Effector memory CD4-positive, alpha-beta T cell (primary cell): ENCODE measurements at regions not wholly inside any gene's neighbourhood (a gene's known extent, or its start where the extent isn't known, plus 50 kb on each side); places are given as distances from the start of the nearest gene placed in this dataset.

ENCODE experiments used
- DNase-seq, 3 donors: peaks; one replicate each; pipeline ENCODE4 v3.0.0-alpha.2; 2020
- H3K27ac ChIP-seq: 2 replicates; pipeline ENCODE4 v1.7.0; 2013; ENCODE audit warnings: mild to moderate bottlenecking, low read length, moderate library complexity; ENCODE audit not compliant: insufficient read depth, poor library complexity, severe bottlenecking
- H3K27me3 ChIP-seq: replicated peaks from 2 replicates; pipeline ENCODE4 v1.7.0; 2013; ENCODE audit warnings: mild to moderate bottlenecking, low read length; ENCODE audit not compliant: insufficient read depth, control insufficient read depth, poor library complexity, severe bottlenecking
- H3K36me3 ChIP-seq: 2 replicates; pipeline ENCODE4 v1.7.0; 2013; ENCODE audit warnings: mild to moderate bottlenecking, low read length, moderate library complexity; ENCODE audit not compliant: control insufficient read depth, insufficient read depth
- H3K4me1 ChIP-seq: 2 replicates; pipeline ENCODE4 v1.7.0; 2013; ENCODE audit warnings: low read length, mild to moderate bottlenecking; ENCODE audit not compliant: control insufficient read depth, insufficient read depth, poor library complexity, severe bottlenecking
- H3K4me3 ChIP-seq: 2 replicates; pipeline ENCODE4 v1.7.0; 2013; ENCODE audit warnings: low read length, low read depth, mild to moderate bottlenecking; ENCODE audit not compliant: insufficient read depth, poor library complexity, severe bottlenecking
- H3K9me3 ChIP-seq: 2 replicates; pipeline ENCODE4 v1.7.0; 2013; ENCODE audit warnings: mild to moderate bottlenecking, low read length, moderate library complexity; ENCODE audit not compliant: control insufficient read depth

GRCh38 chr15:62854420-62855084 lies 188.0 kb upstream of the TPM1 start:
- no peaks in the 10 kb centered on the region for H3K4me1 ChIP-seq
- no peaks in the 10 kb centered on the region for H3K27me3 ChIP-seq
- DNase-seq = no peak
- H3K4me3 ChIP-seq = no peak overlapping the region
- no peak overlapping the region for H3K27ac ChIP-seq
- H3K36me3 ChIP-seq = no peaks in the 10 kb centered on the region
- H3K9me3 ChIP-seq = no peaks in the 10 kb centered on the region

GRCh38 chr15:62855085-62855476 lies 187.5 kb upstream of the TPM1 start:
- H3K4me3 ChIP-seq = no peak overlapping the region
- no peak for DNase-seq
- H3K27me3 ChIP-seq = no peaks in the 10 kb centered on the region
- no peaks in the 10 kb centered on the region for H3K9me3 ChIP-seq
- no peak overlapping the region for H3K27ac ChIP-seq
- H3K4me1 ChIP-seq = no peaks in the 10 kb centered on the region
- H3K36me3 ChIP-seq = no peaks in the 10 kb centered on the region

- no peaks in the 10 kb centered on the region for H3K27me3 ChIP-seq
- H3K9me3 ChIP-seq = no peaks in the 10 kb centered on the region
- no peaks in the 10 kb centered on the region for H3K36me3 ChIP-seq
- H3K27ac ChIP-seq = no peak overlapping the region
- no peak for DNase-seq
- no peak overlapping the region for H3K4me3 ChIP-seq
- H3K4me1 ChIP-seq = no peaks in the 10 kb centered on the region
Observed at GRCh38 chr15:62856466-62857246, 185.9 kb upstream of the TPM1 start.

GRCh38 chr15:62857411-62857853 lies 185.1 kb upstream of the TPM1 start:
- no peak for DNase-seq
- H3K27ac ChIP-seq = no peak overlapping the region

GRCh38 chr15:62858343-62858742 lies 184.2 kb upstream of the TPM1 start:
- Histone ChIP-seq H3K27ac (no peak overlapping the region), H3K4me1 (no peaks in the 10 kb centered on the region), H3K4me3 (no peak overlapping the region), H3K9me3 (no peaks in the 10 kb centered on the region), H3K36me3 (no peaks in the 10 kb centered on the region), H3K27me3 (no peaks in the 10 kb centered on the region)
- DNase-seq = no peak

More at GRCh38 chr15:62857411-62857853, 185.1 kb upstream of the TPM1 start:
- no peaks in the 10 kb centered on the region for H3K9me3 ChIP-seq
- no peaks in the 10 kb centered on the region for H3K36me3 ChIP-seq
- no peaks in the 10 kb centered on the region for H3K27me3 ChIP-seq
- no peaks in the 10 kb centered on the region for H3K4me1 ChIP-seq
- no peak overlapping the region for H3K4me3 ChIP-seq

- Histone ChIP-seq H3K36me3 (no peaks in the 10 kb centered on the region), H3K27me3 (no peaks in the 10 kb centered on the region), H3K4me1 (no peaks in the 10 kb centered on the region), H3K9me3 (no peaks in the 10 kb centered on the region), H3K27ac (no peak overlapping the region), H3K4me3 (no peak overlapping the region)
- DNase-seq = no peak
Observed at GRCh38 chr15:62862717-62863116, 179.8 kb upstream of the TPM1 start.

- Histone ChIP-seq H3K9me3 (no peaks in the 10 kb centered on the region), H3K27me3 (no peaks in the 10 kb centered on the region), H3K36me3 (no peaks in the 10 kb centered on the region), H3K27ac (no peak overlapping the region), H3K4me1 (no peaks in the 10 kb centered on the region), H3K4me3 (no peak overlapping the region)
- no peak for DNase-seq
Observed at GRCh38 chr15:62866366-62866765, 176.2 kb upstream of the TPM1 start.

- Histone ChIP-seq H3K27me3 (no peaks in the 10 kb centered on the region), H3K36me3 (no peaks in the 10 kb centered on the region), H3K4me3 (no peak overlapping the region), H3K27ac (no peak overlapping the region), H3K4me1 (no peaks in the 10 kb centered on the region), H3K9me3 (no peaks in the 10 kb centered on the region)
- DNase-seq = no peak
Observed at GRCh38 chr15:62867844-62868243, 174.7 kb upstream of the TPM1 start.

- DNase-seq = no peak
- no peaks in the 10 kb centered on the region for H3K27me3 ChIP-seq
- H3K4me1 ChIP-seq = no peaks in the 10 kb centered on the region
- no peak overlapping the region for H3K27ac ChIP-seq
- H3K36me3 ChIP-seq = no peaks in the 10 kb centered on the region
- H3K9me3 ChIP-seq = no peaks in the 10 kb centered on the region
- no peak overlapping the region for H3K4me3 ChIP-seq
Observed at GRCh38 chr15:62868507-62868906, 174.0 kb upstream of the TPM1 start.

- Histone ChIP-seq H3K9me3 (no peaks in the 10 kb centered on the region), H3K27me3 (no peaks in the 10 kb centered on the region), H3K36me3 (no peaks in the 10 kb centered on the region), H3K4me3 (no peak overlapping the region), H3K27ac (no peak overlapping the region), H3K4me1 (no peaks in the 10 kb centered on the region)
- no peak for DNase-seq
Observed at GRCh38 chr15:62869116-62869515, 173.4 kb upstream of the TPM1 start.
